Endothelial cell of umbilical vein (primary cell): ENCODE measurements at regions not wholly inside any gene's neighbourhood (a gene's known extent, or its start where the extent isn't known, plus 50 kb on each side); places are given as distances from the start of the nearest gene placed in this dataset.

ENCODE experiments used
- BruUV-seq: library from RNA; stranded (reverse); fragments of 400-500 nt; replicated peaks from 2 replicates; lab custom pipeline; 2021; lab: Mats Ljungman, UMichigan
- CTCF ChIA-PET: fragments of 300-600, 350-600 bp; sonication (Branson Sonifier 250); formaldehyde crosslinking; loops from one replicate; lab custom pipeline; 2021; ENCODE audit warnings: antibody characterized with exemption, inconsistent platforms; lab: Charles Lee
- POLR2A ChIA-PET: fragments of 300-600, 350-600 bp; sonication (Branson Sonifier 250); formaldehyde crosslinking; loops from one replicate; lab custom pipeline; 2021; ENCODE audit warnings: antibody characterized with exemption, inconsistent platforms; lab: Charles Lee
- DNase-seq: peaks from one replicate; pipeline ENCODE4 v3.0.0-alpha.2; 2011; ENCODE audit warnings: low read depth, low spot score
- FAIRE-seq: peaks from 2 replicates; lab custom pipeline; 2011; peaks lifted over from hg19 to GRCh38; lab: Jason Lieb, UNC
- H2AFZ ChIP-seq: 2 replicates; pipeline ENCODE4 v1.6.0; 2012; ENCODE audit warnings: low read depth, low read length, control low read depth, inconsistent platforms
- H3K27ac ChIP-seq: 2 replicates; pipeline ENCODE4 v1.5.1; 2011; ENCODE audit warnings: low read depth, mild to moderate bottlenecking, control low read depth, low read length, moderate library complexity; ENCODE audit not compliant: insufficient read depth
- H3K27me3 ChIP-seq, 2 experiments: 2 replicates each; pipeline versions ENCODE4 v1.6.0 to v1.6.1; 2011; ENCODE audit warnings: low read length in 2 of 2, mixed read lengths in 1 of 2; ENCODE audit not compliant: control insufficient read depth in 2 of 2, insufficient read depth in 2 of 2
- H3K36me3 ChIP-seq, 2 experiments: 2 replicates in 1 of 2; 3 replicates in 1 of 2; pipeline ENCODE4 v1.5.1; 2011; ENCODE audit warnings: low read length in 2 of 2, mild to moderate bottlenecking in 1 of 2, moderate library complexity in 1 of 2; ENCODE audit not compliant: control insufficient read depth in 2 of 2, insufficient read depth in 2 of 2; ENCODE audit errors: extremely low read depth in 1 of 2
- H3K4me1 ChIP-seq: 3 replicates; pipeline ENCODE4 v1.5.1; 2011; ENCODE audit warnings: mild to moderate bottlenecking, low read length; ENCODE audit not compliant: control insufficient read depth, insufficient read depth; ENCODE audit errors: extremely low read depth
- H3K4me2 ChIP-seq: 2 replicates; pipeline ENCODE4 v1.6.1; 2011; ENCODE audit warnings: low read length, control low read depth, mixed read lengths; ENCODE audit not compliant: insufficient read depth
- H3K4me3 ChIP-seq, 3 experiments: fragments of 200-600 bp in 1 of 3; sonication (generic), shearing (Covaris generic) in 1 of 3; replicated peaks in 1 of 3; 2 replicates each; pipeline ENCODE4 v1.5.1; 2011 to 2016; ENCODE audit warnings: control low read depth in 3 of 3, low read length in 3 of 3, mild to moderate bottlenecking in 2 of 3, inconsistent platforms in 1 of 3, low read depth in 1 of 3, moderate library complexity in 1 of 3; ENCODE audit not compliant: insufficient read depth in 1 of 3
- H3K79me2 ChIP-seq: 2 replicates; pipeline ENCODE4 v1.6.0; 2012; ENCODE audit warnings: low read length, inconsistent platforms; ENCODE audit not compliant: control insufficient read depth, insufficient read depth
- H3K9ac ChIP-seq: replicated peaks from 2 replicates; pipeline ENCODE3; 2011; ENCODE audit warnings: low read length, control low read depth; ENCODE audit not compliant: insufficient read depth; ENCODE audit errors: extremely low read depth
- H3K9me1 ChIP-seq: replicated peaks from 3 replicates; pipeline ENCODE4 v1.6.0; 2011; ENCODE audit warnings: mild to moderate bottlenecking, low read length; ENCODE audit not compliant: control insufficient read depth, insufficient read depth; ENCODE audit errors: extremely low read depth
- H3K9me3 ChIP-seq: replicated peaks from 2 replicates; pipeline ENCODE4 v1.5.1; 2012; ENCODE audit warnings: low read length, inconsistent platforms; ENCODE audit not compliant: control insufficient read depth, insufficient read depth
- H4K20me1 ChIP-seq: replicated peaks from 2 replicates; pipeline ENCODE3; 2011; ENCODE audit warnings: mild to moderate bottlenecking, low read length; ENCODE audit not compliant: control insufficient read depth, insufficient read depth; ENCODE audit errors: extremely low read depth
- CTCF ChIP-seq, 2 donors: IDR thresholded peaks; 1 replicate in 1 of 2; 2 replicates in 1 of 2; pipeline ENCODE4 v1.5.1; 2011; ENCODE audit warnings: low read length in 2 of 2, mild to moderate bottlenecking in 2 of 2, moderate library complexity in 2 of 2, control low read depth in 1 of 2, inconsistent platforms in 1 of 2, low read depth in 1 of 2; ENCODE audit not compliant: insufficient read depth in 1 of 2; ENCODE audit errors: extremely low read depth in 1 of 2
- EZH2 ChIP-seq: IDR thresholded peaks from 2 replicates; pipeline ENCODE4 v1.6.1; 2012; ENCODE audit warnings: borderline replicate concordance, low read depth, mild to moderate bottlenecking, moderate library complexity, low read length, inconsistent platforms; ENCODE audit not compliant: severe bottlenecking
- FOS ChIP-seq: IDR thresholded peaks from 2 replicates; pipeline ENCODE4 v1.6.1; 2011; ENCODE audit warnings: mild to moderate bottlenecking, low read length, moderate library complexity, borderline replicate concordance; ENCODE audit not compliant: insufficient read depth
- GATA2 ChIP-seq: IDR thresholded peaks from 2 replicates; pipeline ENCODE4 v1.7.0; 2011; ENCODE audit warnings: low read depth, mild to moderate bottlenecking, moderate library complexity, mixed read lengths, low read length; ENCODE audit not compliant: insufficient read length, insufficient read depth
- JUN ChIP-seq: IDR thresholded peaks from 2 replicates; pipeline ENCODE4 v1.6.1; 2011; ENCODE audit warnings: borderline replicate concordance, low read depth; ENCODE audit not compliant: insufficient read length, insufficient read depth
- MAX ChIP-seq: IDR thresholded peaks from 2 replicates; pipeline ENCODE4 v1.6.1; 2011; ENCODE audit not compliant: insufficient read depth, insufficient read length
- MYC ChIP-seq: IDR thresholded peaks from one replicate; pipeline ENCODE4 v1.6.1; 2011; ENCODE audit warnings: mild to moderate bottlenecking, low read depth, low read length
- POLR2A ChIP-seq: IDR thresholded peaks from 2 replicates; pipeline ENCODE4 v1.6.1; 2012; ENCODE audit warnings: low read depth, mild to moderate bottlenecking, control low read depth, low read length
- POLR2AphosphoS5 ChIP-seq: IDR thresholded peaks from 2 replicates; pipeline ENCODE4 v1.6.1; 2012; ENCODE audit warnings: low read depth, mild to moderate bottlenecking, control low read depth, low read length, moderate library complexity; ENCODE audit not compliant: insufficient read depth
- dilution Hi-C: fragments of 300-500 bp; cut with MboI; formaldehyde crosslinking; loops from one replicate; pipeline ENCODE4 v1.15.0; 2019; ENCODE audit warnings: low sequenced_read_pairs; ENCODE audit not compliant: extremely low pct_ligation_motif_present
- intact Hi-C: fragments of 100-400 bp; cut with micrococcal nuclease; formaldehyde crosslinking; loops from one replicate; pipeline ENCODE4 v1.10.0; 2022

- no peaks in the 10 kb centered on the region for H3K9me3 ChIP-seq
- H3K9me1 ChIP-seq: no peaks in the 10 kb centered on the region
- FAIRE-seq (no peak), DNase-seq (no peak)
- ChIA-PET CTCF (interaction anchor here (1.6 kb wide), 1 partner anchor 77 kb away, joined by 6 read pairs; no protein-coding TSS in a partner anchor), POLR2A (no interaction called here)
- H3K79me2 ChIP-seq: no peaks in the 10 kb centered on the region
- no peak overlapping the region for H3K27ac ChIP-seq
- H3K9ac ChIP-seq: no peak overlapping the region
- no peak overlapping the region for H2AFZ ChIP-seq
- TF ChIP-seq EZH2 (no peak), JUN (no peak), POLR2A (no peak), MAX (no peak), MYC (no peak), FOS (no peak), GATA2 (no peak), CTCF (IDR thresholded peaks at IDR 0.05; ENCODE audit: extremely low read depth in 1 of 2, insufficient read depth in 1 of 2, low read depth in 1 of 2, low read length in 2 of 2) (no peak), POLR2AphosphoS5 (no peak)
- H3K4me2 ChIP-seq: no peak overlapping the region
- BruUV-seq: no TSS peak
- no peaks in the 10 kb centered on the region for H4K20me1 ChIP-seq
- H3K4me1 ChIP-seq: no peaks in the 10 kb centered on the region
- H3K4me3 ChIP-seq: no peak overlapping the region
- no peaks in the 10 kb centered on the region for H3K27me3 ChIP-seq
- dilution Hi-C loops: no loop called here
- no peaks in the 10 kb centered on the region for H3K36me3 ChIP-seq
- intact Hi-C loops: no loop called here
Measured at GRCh38 chr2:176531608-176532007, 262.4 kb downstream of the MTX2 start.
